IPS-18c (cell line): ENCODE measurements at regions not wholly inside any gene's neighbourhood (a gene's known extent, or its start where the extent isn't known, plus 50 kb on each side); places are given as distances from the start of the nearest gene placed in this dataset.

Experiments
- H3K4me3 ChIP-seq: 2 replicates; pipeline ENCODE4 v1.7.0; 2013; ENCODE audit warnings: low read depth, mild to moderate bottlenecking, low read length, moderate library complexity; ENCODE audit not compliant: insufficient read depth
- H3K9me3 ChIP-seq: one replicate; pipeline ENCODE4 v1.6.1; 2013; ENCODE audit warnings: mild to moderate bottlenecking, low read length, moderate library complexity; ENCODE audit not compliant: control insufficient read depth, insufficient read depth

DNA sequence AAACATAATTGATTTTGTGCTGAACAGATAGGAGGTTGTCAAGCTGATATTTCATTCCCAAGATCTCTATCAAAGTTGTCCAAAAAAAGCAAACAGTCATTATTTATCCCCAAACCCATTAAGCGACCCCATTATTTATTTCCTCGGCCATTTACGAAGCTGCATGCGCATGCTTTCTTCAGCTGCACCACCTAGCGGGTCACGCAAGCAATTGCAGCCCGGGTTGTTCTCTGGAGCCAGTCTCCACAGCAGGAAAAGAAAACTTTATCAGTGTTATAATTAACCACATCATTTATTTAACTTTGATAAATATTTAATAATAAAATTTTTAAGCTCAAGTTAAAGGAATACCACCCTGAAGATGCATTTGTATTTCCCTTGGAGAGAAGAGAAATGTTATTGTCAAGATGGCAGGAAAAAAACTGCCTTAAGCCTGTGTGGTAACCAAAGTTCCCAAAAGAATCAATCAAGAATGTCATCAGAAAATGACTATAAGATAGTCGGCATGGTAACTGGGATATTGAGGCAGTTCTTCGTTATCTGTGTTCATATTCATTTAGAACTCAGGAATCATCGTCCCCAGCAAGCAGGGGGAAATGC lies 304.7 kb downstream of the FBXO15 start:
- Histone ChIP-seq H3K9me3 (peaks cover 2% of the 10 kb centered on the region), H3K4me3 (no peak overlapping the region)

DNA sequence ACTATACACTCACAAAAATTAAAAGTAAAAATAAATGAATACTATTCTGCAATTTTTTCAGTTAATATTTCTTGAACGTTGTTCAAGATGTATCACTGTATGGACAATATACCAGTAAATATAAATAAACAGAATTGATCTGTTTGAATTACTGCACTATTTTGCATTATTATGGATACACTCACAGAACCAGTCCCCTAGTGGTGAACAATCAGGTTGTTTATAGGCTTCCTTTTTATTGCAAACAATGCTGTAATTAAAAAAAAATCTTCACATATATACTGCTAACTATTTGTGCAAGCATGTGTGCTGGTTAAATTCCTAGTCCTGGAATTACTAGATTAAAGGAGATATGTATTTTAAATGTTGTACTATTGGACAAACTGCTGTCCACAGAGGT lies 306.0 kb downstream of the FBXO15 start:
- peaks cover 2% of the 10 kb centered on the region for H3K9me3 ChIP-seq
- H3K4me3 ChIP-seq, result no peak overlapping the region

DNA sequence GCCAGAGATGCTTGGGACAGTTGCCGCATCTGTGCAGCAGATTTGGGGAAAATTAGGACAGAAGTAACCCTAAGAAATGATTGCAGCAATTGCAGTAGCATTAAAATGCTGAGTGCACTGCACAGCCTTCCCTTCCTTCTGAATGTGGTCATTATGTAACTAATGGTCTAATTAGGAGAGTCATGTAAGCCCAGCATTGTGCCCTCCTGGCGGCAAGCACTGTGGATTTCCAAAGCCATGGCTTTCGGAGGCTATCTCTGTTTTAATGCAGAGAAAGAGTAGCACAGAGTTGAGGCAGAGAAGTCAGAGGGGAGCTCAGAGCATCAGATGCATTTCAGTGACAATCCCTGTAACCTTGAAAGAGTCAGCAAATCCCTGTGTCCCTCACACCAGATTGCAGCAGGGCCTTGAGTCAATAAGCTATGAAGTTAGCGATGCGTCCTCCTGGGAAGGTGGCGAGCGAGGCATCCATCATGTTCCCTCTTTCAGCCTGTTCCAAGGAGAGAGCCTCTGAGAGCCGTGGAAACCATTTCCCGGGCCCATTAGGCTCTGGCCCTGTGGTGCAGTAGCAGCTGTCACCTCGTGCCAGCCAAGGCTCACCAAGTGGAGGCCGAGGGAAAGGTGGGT lies 307.2 kb downstream of the FBXO15 start:
- Histone ChIP-seq H3K9me3 (peaks cover 2% of the 10 kb centered on the region), H3K4me3 (no peak overlapping the region)

DNA sequence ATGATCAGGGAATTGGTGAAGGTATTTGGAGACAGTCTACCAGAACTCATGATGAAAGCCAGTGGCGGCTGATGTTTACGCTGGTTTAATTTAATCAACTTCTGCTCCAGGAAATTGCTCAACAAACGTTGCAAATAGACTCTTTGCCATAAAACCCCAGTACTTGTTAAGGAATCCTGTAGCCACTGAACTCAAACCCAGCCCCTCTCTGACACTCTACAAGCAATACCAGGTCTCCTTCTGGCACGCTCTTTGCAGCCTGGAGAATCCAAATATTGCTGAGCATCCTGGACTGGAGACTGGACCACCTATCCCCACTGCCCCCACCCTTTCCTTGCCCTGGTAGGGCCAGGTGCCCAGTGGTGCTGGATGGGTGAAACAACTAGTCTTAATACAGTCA lies 308.2 kb downstream of the FBXO15 start:
- Histone ChIP-seq H3K9me3 (peaks cover 2% of the 10 kb centered on the region), H3K4me3 (no peak overlapping the region)

DNA sequence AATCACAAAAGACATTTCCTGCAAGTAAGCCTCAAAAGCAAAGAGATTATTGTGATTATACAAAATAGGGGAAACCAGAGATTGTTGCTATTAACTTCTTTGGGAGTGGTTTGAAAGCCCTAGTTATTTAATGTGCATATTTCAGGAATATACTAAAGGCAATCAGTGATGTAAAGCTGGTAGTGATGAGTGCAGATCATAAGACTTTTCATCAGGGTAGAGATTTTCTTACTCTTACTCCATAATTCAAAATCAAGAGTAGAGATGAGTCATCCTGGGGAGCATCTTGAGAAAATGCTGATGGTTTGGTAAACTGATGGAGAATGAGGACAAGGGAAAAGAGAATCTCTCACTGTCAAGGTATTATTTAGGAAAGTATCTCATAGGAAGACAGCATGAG lies 309.5 kb downstream of the FBXO15 start:
- no peak overlapping the region for H3K4me3 ChIP-seq
- peaks cover 2% of the 10 kb centered on the region for H3K9me3 ChIP-seq

DNA sequence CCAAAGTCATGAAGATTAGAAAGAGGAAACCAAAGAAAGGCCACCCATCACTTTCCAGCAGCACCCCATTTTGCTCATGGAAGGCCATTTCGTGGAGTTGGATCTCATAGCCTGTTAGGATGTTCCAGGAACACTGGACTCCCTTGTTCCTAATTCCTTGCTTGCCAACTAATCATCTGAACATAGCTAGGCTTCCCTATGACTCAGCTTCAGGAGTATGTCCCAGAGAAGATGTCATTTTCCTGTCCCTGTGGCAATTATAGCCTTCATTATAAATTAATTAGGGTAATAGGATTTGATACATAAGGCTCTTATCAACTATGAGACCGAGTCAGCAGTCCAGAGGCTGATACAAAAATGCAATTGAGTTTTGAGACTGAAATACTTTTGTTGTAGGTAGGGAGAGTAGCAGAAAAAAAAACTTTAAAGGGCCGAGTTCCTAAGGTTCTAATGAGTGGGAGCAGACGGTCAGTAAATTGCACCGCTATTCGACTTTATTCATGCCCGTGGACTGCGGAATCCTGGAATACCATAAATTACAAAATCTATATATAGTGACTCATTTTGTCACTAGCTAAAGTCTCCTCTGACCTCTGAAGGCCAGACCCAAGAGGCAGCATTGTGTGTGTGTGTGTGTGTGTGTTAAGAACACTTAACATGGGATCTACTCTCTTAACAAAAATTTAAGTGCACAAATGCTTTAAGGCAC lies 311.8 kb downstream of the FBXO15 start:
- Histone ChIP-seq H3K4me3 (no peak overlapping the region), H3K9me3 (peaks cover under 1% of the 10 kb centered on the region)

DNA sequence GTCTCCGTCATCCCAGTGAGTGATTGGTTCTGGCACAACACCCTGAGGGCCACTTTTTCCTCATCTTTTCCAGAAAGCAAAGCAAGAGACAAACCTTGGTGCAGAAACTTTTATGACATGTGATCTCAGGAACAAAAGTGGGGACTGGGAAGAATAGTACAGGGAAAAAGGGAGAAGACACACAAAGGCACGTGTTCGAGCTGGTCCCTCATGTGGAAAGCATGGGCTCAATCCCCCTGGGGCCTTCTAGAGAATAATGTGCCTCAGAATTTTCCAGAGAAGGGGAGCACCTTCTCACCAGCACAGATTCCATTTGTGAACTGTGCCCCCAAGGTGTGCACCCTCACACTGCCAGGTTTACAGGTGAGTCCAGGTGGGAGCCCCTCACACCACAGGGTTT lies 312.6 kb downstream of the FBXO15 start:
- Histone ChIP-seq H3K4me3 (no peak overlapping the region), H3K9me3 (no peaks in the 10 kb centered on the region)

DNA sequence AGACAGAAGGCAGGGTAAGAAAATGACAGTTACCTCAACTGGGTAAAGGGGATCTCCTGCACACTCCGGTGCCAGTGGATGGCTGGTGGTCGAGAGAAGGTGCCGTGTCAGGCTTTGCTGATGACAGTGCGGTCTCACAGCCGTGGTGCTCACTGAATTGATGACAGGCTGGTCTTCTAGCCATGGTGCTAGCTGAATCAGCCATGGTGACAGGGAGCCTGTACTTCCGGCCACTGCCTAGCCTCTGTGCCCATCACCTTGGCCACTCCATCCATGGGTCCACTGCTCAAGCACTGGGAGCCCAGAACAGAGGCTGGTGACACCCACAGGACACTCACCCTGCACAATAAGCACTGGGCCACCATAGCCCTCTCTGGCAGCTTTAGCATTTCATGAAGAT lies 315.9 kb downstream of the FBXO15 start:
- H3K4me3 ChIP-seq, result no peak overlapping the region
- H3K9me3 ChIP-seq, result peaks cover 2% of the 10 kb centered on the region

DNA sequence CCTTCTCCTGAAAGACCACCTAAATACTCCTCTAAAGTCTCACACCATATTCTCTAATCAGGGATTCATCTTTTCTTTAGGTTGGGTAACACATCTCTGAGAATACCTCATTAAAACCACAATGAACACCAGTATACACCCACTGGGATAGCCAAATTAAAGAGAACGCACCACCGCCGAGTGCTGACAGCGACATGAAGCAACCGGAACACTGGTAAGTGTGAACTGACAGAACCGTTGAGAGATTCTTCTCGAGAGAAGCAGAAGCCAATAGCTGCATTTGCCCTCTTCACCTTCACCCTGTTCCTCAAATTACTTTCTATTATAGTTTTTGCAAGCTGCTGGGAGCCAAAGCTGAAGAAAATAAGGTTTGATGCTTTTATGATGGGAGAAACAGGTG lies 318.5 kb downstream of the FBXO15 start:
- Histone ChIP-seq H3K9me3 (peaks cover 2% of the 10 kb centered on the region), H3K4me3 (no peak overlapping the region)

DNA sequence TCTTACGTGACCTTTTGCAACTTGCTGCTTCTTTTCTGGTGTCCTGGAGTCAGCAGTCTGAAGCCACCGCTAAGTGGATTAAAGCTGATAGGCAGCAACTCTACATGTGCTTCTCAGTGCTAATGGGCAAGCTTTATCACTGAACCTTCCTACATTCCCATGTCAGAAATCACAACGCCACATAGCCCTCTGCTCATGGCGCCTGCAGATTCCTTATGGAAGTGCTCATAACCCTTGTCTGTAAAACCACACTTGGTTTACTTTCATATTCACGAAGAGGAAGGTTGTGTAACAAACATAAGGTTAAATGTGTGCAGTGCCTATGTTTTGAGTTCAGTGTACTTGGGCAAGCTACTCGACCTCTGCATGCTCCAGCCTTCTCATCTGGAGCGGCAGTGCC lies 319.8 kb downstream of the FBXO15 start:
- H3K4me3 ChIP-seq, result no peak overlapping the region
- H3K9me3 ChIP-seq, result peaks cover 2% of the 10 kb centered on the region

DNA sequence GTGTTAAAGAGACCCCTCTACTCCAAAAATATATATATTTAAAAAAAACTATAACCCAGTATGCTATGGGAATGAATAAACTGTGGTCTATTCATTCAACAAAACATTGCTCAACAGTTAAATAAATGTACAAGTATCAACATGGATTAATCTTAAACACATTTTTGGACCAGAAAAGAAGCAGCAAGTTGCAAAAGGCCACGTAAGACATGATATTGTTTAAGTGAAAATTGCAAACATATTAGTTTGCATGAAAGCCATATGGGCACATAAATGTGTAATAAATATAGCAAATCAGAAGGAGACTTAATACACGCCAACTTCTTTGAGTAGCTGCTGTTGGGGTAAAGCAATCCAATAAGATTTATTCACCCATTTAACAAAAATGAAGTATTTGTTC lies 321.5 kb downstream of the FBXO15 start:
- Histone ChIP-seq H3K9me3 (peaks cover 2% of the 10 kb centered on the region), H3K4me3 (no peak overlapping the region)

DNA sequence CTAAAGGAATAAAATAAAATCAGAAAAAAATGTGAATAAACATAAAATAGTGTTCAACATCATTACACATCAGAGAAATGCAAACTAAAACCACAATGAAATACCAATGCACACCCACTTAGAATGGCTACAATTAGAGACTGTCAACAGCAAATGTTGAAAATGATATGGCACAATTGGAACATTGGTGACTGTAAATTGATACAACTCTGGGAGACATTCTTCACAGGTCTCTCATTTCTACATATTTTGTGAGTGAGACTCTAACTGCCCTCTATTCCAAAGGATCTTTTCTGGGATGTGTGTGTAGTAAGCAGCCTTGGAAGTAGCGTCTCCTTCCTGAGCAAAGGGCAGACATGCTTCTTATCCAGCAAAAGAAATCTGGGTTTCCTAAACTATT lies 323.0 kb downstream of the FBXO15 start:
- Histone ChIP-seq H3K4me3 (no peak overlapping the region), H3K9me3 (peaks cover 2% of the 10 kb centered on the region)

DNA sequence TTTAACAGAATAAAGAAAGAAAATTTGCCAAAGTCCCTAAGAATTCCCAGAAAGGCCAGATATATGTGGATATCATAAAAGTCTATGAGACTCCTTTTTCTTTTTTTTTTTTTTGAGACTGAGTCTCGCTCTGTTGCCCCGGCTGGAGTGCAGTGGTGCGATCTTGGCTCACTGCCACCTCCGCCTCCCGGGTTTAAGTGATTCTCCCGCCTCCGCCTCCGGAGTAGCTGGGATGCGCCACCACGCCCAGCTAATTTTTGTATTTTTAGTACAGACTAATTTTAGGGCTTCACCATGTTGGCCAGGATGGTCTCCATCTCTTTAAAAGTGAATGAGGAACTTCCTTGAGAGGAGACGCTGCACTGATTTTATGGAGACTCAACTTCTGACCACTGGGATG lies 335.2 kb downstream of the FBXO15 start:
- H3K9me3 ChIP-seq, result no peaks in the 10 kb centered on the region
- no peak overlapping the region for H3K4me3 ChIP-seq

DNA sequence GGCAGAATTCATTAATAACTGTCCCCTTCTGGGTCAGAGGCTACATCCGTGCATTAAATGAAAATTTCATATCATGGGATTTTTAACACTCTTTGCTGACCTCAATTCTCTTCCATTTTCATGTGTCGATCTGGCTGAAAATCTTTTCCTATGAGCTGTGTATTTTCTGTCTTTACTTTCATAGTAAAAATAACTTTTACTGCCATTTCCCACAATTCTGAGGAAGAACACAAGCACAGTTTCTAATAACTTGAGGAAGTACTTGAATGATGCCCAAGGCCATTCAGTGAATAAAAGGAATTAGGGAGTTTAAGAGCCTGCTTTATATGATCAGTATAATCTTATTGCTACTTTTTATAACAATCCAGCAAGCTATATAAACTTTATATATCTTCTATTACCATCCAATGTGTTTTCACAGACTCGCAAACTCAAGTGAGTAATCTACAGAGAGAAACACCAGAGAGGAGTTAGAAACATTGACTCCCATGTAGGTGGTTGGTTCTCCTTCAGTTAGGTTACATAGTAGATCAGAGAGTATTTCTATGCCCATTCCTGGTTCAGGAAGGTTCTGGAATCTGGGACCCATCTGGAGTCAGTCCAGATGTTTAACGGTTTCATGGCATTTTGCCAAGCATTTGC lies 340.0 kb downstream of the FBXO15 start:
- no peak overlapping the region for H3K4me3 ChIP-seq
- H3K9me3 ChIP-seq, result no peaks in the 10 kb centered on the region

DNA sequence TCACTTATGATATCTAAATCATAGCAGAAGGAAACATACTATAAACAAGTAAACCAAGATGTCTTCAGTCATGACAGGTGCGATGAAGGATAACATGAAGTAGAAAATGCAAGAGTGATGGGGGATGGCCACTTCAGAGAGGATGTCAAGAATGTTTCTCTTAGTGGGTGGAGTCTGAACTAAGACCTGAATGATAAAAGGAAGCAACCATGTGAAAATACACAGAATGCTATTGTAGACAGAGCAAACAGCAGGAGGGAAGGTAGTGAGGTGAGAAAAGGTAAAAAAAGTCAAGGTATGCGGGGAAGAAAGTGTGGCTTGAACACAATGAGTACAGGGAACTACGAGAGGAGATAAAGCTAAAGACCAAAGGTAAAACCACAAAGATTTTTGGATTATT lies 341.6 kb downstream of the FBXO15 start:
- Histone ChIP-seq H3K4me3 (no peak overlapping the region), H3K9me3 (no peaks in the 10 kb centered on the region)

DNA sequence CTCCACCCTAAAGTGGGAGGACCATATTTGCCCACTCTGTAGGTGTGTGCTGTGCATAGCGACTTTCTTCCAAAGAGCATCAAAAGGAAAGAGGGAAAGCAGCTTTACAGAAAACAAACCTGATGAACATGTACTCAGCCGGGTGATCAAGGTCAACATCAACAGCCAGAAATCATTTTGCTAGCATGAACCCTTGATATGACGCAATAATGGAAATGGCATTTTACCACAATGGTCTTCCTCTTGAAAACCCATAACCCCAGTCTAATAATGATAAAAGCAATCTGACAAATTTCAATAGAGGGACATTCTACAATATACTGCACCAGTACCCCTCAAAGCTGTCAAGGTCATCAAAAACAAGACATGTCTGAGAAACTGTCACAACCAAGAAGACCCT lies 350.2 kb downstream of the FBXO15 start:
- no peak overlapping the region for H3K4me3 ChIP-seq
- no peaks in the 10 kb centered on the region for H3K9me3 ChIP-seq

DNA sequence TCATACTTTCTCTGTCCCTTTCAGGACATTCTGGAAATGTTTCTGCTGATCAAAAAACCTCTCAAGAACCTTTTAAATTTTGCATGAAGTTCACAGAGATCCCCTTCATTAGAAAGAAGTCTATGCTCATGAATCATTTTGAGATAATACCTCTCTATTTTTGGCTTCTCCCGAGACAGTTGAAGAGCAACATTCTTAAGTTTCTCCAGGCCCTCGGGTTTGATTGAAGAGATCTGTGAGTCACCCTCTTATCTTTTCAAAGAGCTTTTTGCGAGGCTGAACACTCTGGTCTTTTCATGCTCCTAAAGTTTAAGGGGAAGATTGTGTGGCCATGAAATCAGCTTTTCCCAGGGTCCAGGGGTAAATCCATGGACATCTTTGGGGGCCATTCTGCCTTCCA lies 354.2 kb downstream of the FBXO15 start:
- no peak overlapping the region for H3K4me3 ChIP-seq
- no peaks in the 10 kb centered on the region for H3K9me3 ChIP-seq

DNA sequence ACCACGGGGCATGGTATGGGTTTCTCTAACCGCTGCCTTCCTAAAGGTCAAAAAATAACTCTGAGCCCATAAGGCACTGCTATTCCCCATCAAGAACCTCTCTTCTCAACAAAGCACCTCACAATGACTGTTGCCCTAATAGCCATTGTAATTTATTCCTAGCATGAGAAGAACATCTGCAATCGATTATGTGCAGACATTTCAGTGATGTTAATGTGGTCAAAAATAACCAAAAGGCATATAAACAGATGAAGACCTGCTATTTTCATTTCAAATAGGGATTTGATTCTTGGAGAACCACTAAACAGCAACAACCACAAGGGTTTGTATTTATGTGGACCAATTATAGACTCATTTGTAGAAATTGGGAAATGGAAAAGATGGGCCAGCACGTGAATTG lies 356.6 kb downstream of the FBXO15 start:
- Histone ChIP-seq H3K4me3 (no peak overlapping the region), H3K9me3 (peaks cover 3% of the 10 kb centered on the region)
